SKM-1 (cell line): ENCODE measurements at regions not wholly inside any gene's neighbourhood (a gene's known extent, or its start where the extent isn't known, plus 50 kb on each side); places are given as distances from the start of the nearest gene placed in this dataset.

ENCODE experiments used
- DNase-seq: peaks from one replicate; lab custom pipeline; 2025; ENCODE audit not compliant: unreplicated experiment; lab: John Stamatoyannopoulos, UW

DNA sequence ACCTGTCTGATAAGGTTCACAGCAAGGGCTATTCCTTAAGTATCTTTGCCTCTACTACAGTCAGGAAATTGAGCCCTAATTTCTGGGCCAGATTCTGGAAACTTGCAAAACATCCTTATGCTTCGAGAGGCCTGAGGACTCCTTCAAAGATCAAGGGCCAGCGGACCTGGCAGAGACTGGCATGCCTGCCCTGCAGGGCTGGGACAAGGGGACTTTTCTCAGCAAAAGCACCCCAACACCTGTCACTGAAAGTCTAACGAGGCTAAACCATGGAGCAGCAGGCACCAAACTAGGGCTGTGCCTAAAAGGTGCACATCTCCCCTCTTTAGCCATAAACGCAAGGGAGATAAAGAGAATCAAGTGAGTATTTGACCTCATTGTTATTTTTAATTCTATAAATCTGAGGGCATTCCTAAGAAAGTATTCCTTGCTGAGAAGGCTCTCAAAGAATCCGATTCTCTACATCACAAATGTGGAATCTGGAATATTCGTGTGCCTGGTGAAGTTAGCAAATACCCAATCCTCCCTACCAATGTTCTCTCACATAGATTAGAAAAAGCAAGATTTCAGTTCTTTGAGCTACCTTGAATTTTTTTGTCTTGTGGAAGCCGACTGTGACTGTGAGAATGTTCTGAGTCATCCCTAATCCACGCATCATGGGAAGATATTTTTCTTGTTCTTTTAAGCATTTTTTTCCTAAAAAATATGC, 328.2 kb upstream of the NOVA1 start:
- DNase-seq = no peak

DNA sequence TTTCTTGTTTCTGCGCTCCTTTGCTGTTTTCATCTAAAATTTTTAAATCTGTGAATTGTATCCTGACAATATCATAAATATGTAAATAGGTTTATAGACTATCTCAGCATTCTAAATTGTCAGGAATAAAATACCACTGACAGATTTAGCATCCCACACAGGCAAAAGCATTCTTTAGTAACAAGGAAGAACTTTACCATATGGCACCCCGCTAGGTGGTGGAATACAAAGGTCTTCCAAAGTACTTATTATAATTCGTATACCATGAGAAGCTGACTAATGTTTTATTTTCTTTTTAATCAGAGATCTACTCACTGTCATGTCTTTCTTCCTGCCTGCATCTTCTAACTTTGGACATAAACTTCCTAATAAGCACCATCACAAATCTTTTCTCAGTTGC, 328.8 kb upstream of the NOVA1 start:
- DNase-seq = no peak

DNA sequence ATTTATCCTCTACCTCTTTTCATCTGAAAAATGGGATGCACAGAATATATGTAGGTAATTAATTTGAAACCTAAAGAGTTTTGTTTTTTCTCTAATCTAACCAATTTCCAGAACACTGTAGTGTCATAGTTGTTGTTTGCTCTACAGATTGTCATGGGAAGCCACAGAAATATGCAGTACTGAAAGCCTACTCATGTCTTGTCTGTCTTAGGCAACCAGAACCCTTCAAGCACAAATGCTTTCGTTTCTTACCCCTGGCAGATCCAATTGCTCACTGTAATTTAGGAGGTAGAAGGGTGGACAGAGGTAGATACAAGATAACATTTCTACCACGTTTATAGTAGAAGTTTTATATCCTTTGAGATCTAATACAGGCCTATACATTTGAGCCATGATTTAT, 330.2 kb upstream of the NOVA1 start:
- no peak for DNase-seq

DNA sequence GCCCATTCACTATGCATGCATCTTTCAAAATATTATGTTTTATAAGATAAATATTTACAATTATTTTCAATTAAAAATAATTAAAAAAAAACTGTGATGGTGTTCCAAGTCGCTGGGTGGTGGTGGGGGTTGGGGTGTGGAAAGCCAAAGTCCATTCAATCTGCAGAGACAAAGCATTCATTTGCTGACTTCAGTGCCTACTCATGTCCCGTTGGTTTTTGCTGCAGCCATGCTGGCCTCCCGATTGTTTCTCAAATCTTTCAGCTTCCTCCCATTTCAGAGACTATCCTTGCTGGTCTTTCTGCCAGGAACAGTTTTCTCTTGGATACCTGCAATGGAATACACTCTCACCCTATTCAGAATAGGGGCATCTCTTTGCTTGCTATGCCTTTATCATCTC, 331.5 kb upstream of the NOVA1 start:
- no peak for DNase-seq

DNA sequence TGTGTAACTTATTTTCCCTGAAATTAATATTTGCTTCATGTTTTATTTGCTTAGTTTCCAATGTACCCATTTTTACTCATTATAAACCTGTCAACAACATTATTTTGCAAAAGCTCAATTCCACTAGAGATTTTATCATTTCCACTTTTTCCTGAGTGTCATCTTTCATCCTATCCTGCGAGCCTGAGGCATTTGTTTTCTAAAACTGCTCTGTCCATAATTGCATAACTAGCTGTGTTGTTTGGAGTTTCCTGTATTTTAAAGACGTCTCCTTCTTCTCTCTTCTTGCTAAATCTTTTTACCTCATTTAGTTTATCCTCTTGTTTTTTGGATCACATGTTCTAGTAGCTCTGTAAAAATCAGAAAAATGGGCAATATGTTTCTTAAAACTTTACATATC, 332.7 kb upstream of the NOVA1 start:
- DNase-seq = no peak

DNA sequence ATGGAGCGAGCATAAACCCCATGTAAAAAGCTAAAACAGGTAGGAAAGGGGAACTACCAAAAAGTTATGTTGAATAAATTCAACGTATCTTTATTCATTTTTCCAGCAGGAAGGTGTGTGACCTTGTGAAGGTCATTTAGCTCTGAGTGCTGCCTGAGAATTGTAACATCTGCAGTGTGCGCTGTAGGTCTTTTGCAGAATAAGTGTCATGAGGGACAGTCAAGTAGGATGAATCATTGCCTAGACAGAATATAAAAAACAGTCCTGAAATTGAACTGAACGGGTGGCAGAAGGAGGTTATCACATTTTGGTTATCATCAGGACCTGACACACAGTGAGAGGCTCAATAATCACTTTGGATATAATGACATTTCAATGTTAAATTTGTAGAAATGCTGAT, 334.8 kb upstream of the NOVA1 start:
- DNase-seq = no peak

DNA sequence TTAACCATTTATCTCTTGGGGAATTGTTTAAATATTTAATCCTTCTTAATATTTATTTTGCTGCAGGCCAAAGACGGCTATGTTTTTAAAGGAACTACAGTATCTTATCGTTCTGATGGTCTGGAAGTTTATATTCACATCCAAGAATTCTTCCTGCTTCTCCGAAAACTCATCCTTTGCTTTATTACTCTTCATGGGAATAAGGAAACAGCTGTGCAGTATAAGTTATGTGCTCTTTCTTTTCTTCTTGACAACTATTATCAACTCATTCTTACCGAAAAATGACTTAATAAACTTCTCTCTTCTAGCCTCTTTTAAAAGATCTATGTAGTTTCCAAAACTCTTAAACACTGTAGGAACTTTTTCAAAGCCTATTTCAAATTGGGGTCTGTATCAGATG, 335.6 kb upstream of the NOVA1 start:
- DNase-seq = no peak

DNA sequence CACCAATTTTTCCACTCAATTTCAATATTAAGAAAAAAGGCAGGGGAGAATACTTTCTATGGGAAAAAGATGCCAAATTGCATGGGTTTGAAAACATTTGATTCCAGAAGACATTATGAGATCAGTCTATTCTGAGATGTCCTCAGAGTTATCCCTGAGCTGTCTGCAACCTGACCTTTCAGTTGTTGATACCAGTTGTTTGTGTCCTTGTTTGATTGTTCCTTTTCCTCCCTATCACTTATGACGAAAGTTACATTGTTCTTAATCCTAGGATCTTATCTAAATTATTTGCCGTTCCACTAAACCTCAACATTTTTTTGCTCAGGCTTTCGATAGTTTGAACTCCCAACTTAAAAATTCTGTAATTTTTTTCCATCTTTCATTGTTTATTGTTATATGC, 336.3 kb upstream of the NOVA1 start:
- DNase-seq = no peak

DNA sequence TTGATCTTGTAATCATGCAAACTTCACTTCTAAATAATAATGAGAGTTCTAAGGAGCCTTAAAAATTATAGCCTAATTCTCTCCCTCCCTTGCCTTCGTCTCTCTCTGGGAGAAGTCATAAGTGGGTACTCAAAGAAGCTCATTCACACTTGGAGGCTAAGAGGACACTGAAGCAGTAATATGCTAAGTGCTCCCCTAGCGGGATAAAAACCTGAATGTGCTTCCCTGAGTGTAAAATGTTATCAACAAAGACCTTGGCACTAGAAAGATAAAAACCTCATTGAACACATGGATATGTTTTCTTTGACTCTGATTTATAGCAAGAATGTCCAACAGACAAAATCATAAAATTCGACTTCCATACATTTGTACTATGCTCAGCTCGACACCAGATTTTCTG, 337.9 kb upstream of the NOVA1 start:
- no peak for DNase-seq

DNA sequence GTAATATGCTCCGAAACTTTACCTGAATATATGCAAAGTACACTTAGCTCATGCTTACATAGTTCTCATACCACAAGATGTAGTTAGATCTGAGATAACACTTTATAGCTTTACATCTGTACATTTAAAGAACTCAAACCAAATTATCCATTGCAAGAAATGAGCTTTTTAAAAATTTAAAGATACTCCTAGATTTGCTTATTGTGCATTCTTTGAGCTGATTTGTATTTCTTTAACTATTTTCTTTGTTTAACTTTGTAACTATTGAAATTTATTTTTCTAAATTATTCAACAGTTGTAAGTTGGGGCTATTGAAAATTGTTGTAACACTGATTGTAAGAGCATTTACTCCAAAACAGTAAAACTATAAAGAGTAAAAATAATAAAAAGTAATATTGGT, 340.2 kb upstream of the NOVA1 start:
- no peak for DNase-seq

DNA sequence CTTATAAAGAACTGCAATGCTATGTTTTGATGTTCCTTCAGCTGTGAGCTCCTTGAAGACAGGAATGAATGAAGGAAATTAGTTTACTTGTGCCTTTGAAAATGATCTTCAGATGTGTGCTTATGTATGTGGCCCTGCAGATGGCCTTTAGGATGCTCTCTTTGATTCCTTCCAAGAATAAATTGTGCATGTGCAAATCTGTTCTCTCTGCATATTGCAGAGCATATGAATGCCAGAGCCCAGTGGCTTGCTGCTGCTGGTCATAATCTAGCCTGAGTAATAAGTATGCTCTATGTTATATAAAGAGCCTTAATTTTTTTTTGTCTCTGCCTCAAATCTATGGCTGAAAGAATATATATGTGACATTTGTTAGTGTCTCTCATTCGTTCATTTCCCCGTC, 341.9 kb upstream of the NOVA1 start:
- DNase-seq = no peak

DNA sequence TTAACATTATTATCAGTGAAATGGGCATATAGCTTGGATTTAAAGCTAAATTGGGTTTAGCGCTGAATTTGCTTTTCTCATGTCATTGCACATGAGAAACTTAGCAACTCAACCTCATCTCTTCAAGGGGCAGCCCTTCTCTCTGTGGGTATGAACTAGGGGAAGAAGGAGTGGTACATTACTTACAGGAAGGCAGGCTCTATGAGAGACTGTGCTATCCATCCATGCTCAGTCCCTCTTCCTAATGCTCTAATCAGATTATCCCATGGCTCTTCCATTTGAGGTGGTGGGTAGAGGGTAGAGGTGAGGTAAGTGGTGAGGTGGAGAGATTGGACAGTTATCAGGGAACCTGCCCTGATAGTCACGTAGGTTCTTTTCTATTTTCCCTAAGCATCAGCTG, 343.7 kb upstream of the NOVA1 start:
- no peak for DNase-seq

DNA sequence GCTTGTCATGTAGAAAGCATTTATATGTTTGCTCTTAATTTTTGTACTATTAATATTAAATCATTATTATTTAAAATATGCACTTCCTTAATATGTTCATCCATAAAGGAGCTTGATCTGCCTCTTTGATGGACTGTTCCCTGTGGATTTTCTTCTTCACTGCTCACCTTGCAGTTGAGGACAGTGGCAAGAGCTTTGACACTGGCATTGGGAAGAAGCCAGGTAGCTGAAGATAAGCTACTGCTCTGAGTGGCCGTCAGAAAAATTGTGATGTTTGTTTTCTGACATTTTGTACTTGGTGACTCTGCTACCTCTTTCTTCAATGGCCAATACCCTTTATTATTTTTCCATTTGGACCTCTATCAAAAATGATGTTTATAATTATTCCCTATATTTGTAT, 349.4 kb upstream of the NOVA1 start:
- no peak for DNase-seq

DNA sequence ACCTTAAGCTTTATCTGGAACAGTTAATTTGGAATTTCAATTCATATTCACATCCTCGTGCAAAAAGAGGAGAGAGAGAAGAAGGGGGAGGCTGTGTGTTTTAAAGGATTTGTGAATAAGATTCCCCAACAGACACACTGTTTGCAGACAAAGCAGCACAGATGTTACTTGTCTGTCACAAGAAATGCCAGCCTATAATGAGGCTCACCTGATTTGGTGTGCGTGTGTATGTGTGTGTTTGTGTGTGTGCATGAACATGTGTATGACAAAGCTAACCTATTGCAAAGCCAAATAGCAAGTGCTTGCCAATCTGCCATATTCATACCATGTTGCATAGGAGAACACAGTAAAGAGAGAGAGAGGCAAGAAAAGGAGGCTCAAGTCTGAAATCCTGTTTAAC, 361.6 kb upstream of the NOVA1 start:
- DNase-seq = no peak

DNA sequence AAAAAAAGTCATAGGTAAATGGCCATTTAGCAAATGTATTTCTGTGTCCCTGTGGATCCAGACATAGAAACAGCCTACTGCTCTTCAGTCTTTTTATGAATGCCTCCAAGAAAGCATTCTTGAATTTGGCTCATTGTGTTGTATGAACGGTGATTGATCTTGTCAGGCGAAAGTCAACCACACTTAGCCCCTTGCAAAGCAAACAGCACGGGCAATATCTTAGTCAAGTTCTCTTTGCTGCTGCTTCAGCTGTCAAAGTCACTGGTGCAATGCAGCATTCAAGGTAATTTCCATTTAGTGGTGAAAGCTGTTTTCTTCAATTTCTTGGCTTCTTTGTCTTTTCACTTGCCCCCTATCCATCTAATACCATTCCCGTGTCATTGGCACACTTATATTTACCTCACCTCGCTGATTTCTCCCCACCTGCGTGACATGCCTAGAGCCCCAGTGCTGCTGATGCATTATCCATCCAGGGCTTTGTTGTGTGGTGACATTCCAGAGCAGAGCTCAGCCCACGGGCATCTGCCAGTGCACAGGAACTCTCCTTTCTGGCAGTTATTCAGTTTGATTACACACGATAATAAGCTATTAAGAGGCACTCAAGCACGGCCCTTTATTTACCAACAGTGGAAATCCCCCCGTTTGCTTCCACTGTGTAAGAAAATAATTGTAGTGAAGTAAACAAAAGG, 362.3 kb upstream of the NOVA1 start:
- no peak for DNase-seq

DNA sequence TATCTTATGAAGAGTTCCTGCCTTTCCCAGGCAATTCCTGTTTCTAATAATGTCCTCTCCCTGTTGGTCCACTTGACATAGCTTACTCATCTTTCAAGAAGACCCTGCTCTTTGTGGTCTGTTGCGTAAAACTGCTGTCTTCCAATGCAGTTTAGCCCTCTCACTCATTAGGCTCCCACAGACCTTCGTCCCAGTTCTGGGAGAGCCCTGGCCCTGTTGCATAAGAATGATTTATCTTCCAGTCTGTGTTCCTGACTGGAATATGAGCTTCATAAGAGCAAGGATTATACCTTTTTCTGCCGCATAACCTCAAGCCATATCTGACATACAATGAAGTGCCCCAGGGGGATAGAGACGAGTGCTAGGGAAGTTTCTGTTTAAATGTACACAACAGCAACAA, 365.9 kb upstream of the NOVA1 start:
- no peak for DNase-seq

DNA sequence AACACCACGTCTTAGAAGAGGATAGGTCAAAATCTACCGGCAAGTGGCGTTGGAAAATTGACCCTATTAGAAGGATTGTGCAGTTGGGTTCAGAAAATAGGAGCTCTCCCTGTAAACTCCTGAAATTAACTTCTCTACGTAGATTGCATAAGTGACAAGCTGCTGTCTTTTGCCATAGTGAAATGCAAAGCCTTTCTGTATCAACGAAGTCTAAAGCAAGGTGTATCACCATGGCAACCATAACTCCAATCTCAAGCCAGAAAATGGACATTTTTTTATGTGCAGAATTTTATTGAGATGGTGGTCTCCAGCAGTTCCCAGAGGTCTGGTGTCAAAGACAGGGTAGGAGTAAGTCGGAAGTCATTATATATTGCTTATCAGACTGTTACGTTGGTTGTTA, 367.7 kb upstream of the NOVA1 start:
- no peak for DNase-seq

DNA sequence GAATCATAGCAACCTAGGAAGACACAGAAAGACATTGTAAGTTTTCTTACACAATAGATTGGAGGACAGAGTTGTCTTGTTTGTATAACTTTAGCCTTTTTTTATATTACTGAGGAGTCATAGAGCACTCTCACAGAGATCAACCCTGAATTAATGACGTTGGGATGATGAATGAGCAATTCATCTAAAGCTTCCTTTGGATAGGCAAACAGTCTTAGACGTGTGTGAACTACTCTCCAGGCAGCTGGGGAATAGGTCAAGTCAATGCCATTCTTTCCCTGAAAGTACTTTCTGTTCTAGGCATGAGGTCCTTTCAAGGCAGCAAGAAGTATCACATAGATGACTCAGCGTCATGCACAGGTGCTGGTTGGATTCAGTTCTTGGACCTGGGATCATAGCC, 369.1 kb upstream of the NOVA1 start:
- no peak for DNase-seq

DNA sequence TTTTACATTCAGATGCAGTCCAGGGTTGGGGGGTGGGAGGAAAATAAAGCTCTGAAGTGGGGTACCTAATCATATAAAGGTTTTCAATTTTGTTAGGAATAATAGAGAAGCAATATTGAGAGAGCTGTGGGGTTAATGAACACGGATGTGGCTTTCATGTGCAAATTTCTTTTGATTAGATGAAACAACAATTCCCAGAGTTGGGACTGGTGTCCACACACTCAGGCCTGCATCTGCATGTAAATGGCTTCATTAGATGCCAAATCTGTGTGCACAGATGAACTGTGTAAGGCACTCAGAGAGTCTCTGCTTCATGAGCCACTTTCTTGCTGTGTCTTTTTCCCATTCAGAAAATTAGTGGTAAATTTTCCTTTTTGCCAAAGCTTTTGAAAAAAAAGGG, 377.1 kb upstream of the NOVA1 start:
- no peak for DNase-seq

DNA sequence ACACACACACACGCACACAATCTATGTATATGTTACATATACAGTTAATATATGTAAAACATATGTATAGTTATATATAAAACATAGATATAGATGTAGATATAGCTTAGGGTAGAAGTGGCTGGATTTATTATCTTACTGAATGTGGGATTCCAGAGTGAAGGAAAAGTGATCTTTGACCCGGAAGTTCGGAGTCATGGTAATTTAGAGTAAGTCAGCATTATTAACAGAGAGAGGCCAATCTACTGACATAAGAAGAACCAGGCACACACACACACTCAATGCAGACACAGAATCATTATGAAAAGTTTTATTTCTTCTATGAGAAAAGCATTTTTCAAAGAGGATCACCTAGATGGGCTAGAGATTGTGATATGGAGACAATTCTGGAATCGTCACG, 384.2 kb upstream of the NOVA1 start:
- no peak for DNase-seq

DNA sequence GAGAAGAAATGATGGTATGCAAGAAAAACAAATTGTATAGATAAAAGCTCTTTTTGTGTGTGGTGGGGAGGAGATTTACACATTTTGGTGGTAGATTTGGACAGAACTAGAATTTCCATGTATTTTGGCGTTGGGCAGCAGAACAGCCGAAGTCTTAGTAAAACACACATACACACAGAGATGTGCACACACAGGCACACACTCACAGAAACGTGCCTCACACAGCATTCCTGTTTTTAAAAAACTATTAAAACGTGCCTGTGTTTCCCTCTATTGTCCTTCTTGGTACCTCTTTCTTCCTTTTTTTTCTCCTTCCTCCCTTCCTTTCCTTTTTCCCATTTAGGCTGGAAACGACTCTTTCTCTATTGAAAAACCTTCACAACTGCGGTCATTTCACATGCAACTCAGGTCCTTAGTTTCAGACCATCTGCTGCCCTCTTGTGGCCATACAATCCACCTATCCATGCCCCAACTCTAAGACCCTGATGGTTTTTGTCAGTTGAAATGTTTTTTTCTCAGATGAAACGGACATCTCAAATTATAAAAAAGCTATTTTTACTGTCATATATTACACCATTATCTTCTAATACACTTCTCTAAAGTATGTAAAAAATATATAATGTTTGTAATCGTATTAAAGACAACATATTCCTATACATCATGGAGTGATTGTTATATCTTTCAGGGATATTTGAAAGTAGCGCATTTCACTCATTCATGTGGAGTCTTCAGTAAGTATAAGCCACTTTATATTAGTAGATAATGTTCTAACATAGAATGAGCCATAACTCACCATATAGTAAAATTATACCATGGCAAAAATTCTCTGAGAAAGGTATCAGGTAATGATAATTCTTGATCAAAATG, 386.7 kb upstream of the NOVA1 start:
- DNase-seq = peak; percentile 1

DNA sequence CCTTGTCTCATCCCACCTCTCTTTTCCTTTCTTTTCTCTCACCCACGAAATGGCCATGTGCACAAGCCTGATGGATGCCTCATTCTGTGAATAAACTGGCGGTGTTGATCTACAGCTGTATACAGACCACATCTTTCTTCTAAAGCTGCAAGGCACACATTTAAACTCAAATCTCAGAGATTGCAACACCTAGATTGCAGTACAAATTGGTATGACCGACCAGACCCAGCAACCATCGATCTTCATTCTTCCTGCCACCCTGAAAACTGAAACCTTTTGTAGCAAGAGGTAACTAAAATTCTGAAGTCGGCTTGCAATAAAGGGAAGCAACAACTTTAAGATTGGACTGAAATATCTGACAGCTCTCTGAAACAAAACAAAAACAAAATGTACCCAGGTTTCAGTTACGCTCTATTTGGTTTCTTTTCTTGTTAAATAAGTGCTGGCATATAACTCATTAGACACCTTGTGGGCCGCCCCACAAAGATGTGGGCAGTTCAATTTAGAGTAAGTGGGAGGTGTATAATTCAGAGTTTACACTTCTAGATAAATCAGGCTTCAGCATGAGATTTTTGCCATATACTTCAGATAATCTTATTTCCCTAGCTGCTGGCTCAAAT, 390.0 kb upstream of the NOVA1 start:
- no peak for DNase-seq
